BJ (cell line): ENCODE measurements at regions not wholly inside any gene's neighbourhood (a gene's known extent, or its start where the extent isn't known, plus 50 kb on each side); places are given as distances from the start of the nearest gene placed in this dataset.

ENCODE experiments used
- CTCF ChIA-PET: fragments of 350-600 bp; formaldehyde crosslinking; extraction: SDS; loops from one replicate; lab custom pipeline; 2021; ENCODE audit warnings: antibody characterized with exemption, inconsistent platforms; lab: Yijun Ruan, JAX
- POLR2A ChIA-PET: fragments of 300-600 bp; sonication (Branson Sonifier 250); formaldehyde crosslinking; extraction: SDS; loops from one replicate; lab custom pipeline; 2021; ENCODE audit warnings: antibody characterized with exemption; lab: Charles Lee
- DNase-seq: peaks from one replicate; pipeline ENCODE4 v3.0.0-alpha.2; 2011; ENCODE audit warnings: low read depth
- H3K27me3 ChIP-seq: 2 replicates; pipeline ENCODE4 v1.6.0; 2011; ENCODE audit warnings: low read length; ENCODE audit not compliant: control insufficient read depth, insufficient read depth
- H3K36me3 ChIP-seq: 2 replicates; pipeline ENCODE4 v1.5.1; 2011; ENCODE audit warnings: low read length; ENCODE audit not compliant: control insufficient read depth, insufficient read depth
- H3K4me3 ChIP-seq: 2 replicates; pipeline ENCODE4 v1.5.1; 2011; ENCODE audit warnings: low read depth, mild to moderate bottlenecking, control low read depth, low read length
- CTCF ChIP-seq: IDR thresholded peaks from 2 replicates; pipeline ENCODE4 v1.5.1; 2011; ENCODE audit warnings: low read depth, mild to moderate bottlenecking, control low read depth, inconsistent platforms, low read length, moderate library complexity; ENCODE audit not compliant: insufficient read depth

GRCh38 chr2:78585871-78586270 is 439.6 kb upstream of the REG3G start:
- ChIA-PET CTCF (no interaction called here), POLR2A (no interaction called here)
- Histone ChIP-seq H3K4me3 (no peak overlapping the region), H3K36me3 (no peaks in the 10 kb centered on the region), H3K27me3 (no peaks in the 10 kb centered on the region)
- DNase-seq, result no peak
- TF ChIP-seq CTCF, result no peak

DNA sequence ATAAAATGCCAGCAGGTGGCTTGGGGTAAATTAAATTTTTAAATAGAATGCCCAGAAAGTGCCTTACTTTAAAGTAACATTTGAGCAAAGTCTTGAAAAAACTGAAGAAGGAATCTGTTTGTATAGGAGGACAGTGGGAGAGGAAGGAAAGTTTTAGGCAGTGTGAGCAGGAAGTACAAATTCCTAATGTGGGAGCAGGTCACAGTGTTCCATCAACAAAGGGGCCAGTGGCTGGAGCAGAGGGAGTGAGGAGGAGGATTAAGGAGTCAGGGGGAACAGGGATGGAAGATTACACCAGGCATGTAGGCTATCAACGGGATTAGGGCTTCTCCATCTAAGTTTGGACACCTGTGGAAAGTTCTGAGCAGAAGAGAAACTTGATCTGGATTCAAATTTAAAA is 439.2 kb upstream of the REG3G start:
- POLR2A ChIA-PET, result no interaction called here
- Histone ChIP-seq H3K4me3 (no peak overlapping the region), H3K36me3 (no peaks in the 10 kb centered on the region), H3K27me3 (no peaks in the 10 kb centered on the region)
- no peak for DNase-seq
- CTCF ChIA-PET, result no interaction called here
- no peak for TF ChIP-seq CTCF

DNA sequence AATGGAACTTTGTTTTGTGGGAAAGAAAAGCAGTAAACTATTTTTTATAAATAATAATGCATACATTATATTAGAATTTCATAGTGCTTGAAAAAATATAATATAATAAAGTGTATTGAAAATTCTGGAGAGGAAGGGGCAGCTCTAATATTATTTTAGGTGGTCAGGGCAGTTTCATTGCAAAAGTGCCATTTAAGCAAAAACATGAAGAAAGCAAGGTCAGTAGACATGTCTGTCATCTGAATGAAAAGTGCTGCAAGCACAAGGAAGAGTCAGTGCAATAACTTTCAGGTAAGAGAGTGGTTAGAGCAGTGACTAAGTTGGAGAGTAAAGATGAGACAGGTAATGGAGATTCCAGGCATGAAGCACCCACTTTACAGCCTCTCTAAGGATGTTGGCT is 435.6 kb upstream of the REG3G start:
- no peaks in the 10 kb centered on the region for H3K27me3 ChIP-seq

GRCh38 chr2:78592491-78592890 is 433.0 kb upstream of the REG3G start:
- TF ChIP-seq CTCF, result no peak
- Histone ChIP-seq H3K4me3 (no peak overlapping the region), H3K27me3 (no peaks in the 10 kb centered on the region), H3K36me3 (no peaks in the 10 kb centered on the region)
- ChIA-PET POLR2A (no interaction called here), CTCF (no interaction called here)
- DNase-seq, result no peak

More for the DNA sequence above, 435.6 kb upstream of the REG3G start:
- H3K36me3 ChIP-seq, result no peaks in the 10 kb centered on the region
- TF ChIP-seq CTCF, result no peak
- POLR2A ChIA-PET, result no interaction called here
- CTCF ChIA-PET, result no interaction called here
- DNase-seq, result no peak
- H3K4me3 ChIP-seq, result no peak overlapping the region

- TF ChIP-seq CTCF, result no peak
- POLR2A ChIA-PET, result no interaction called here
- Histone ChIP-seq H3K4me3 (no peak overlapping the region), H3K36me3 (no peaks in the 10 kb centered on the region), H3K27me3 (no peaks in the 10 kb centered on the region)
- no peak for DNase-seq
- CTCF ChIA-PET, result interaction anchor here (0.6 kb wide), 1 partner anchor 11 kb away, joined by 3 read pairs; no protein-coding TSS in a partner anchor
Measured at GRCh38 chr2:78601113-78601512, 424.4 kb upstream of the REG3G start.
